GM18511 (cell line): ENCODE measurements at regions not wholly inside any gene's neighbourhood (a gene's known extent, or its start where the extent isn't known, plus 50 kb on each side); places are given as distances from the start of the nearest gene placed in this dataset.
A peak's percentile ranks its signal among the peaks of the same experiment; 100 is the strongest.
"Not testable (repeated sequence)": the region's sequence is repeated elsewhere in the genome, so short reads cannot be mapped to it uniquely, and the experiment has no call there.

Experiments used
- ATAC-seq: cut with Tn5 transposase; IDR thresholded peaks from one replicate; pipeline ENCODE4 v1.9.1; 2021; ENCODE audit warnings: mild to moderate bottlenecking, moderate library complexity; ENCODE audit not compliant: unreplicated experiment

- no peak for ATAC-seq
Measured at GRCh38 chr1:177891809-177892208, 78.0 kb downstream of the SEC16B start.

GRCh38 chr1:177890479-177890878, 79.4 kb downstream of the SEC16B start:
- no peak for ATAC-seq

- ATAC-seq: no peak
Measured at GRCh38 chr1:177884479-177885021, 85.3 kb downstream of the SEC16B start.

GRCh38 chr1:177883581-177883980, 86.3 kb downstream of the SEC16B start:
- no peak for ATAC-seq

- ATAC-seq: no peak
Measured at GRCh38 chr1:177880339-177880891, 89.4 kb downstream of the SEC16B start.

GRCh38 chr1:177877086-177877485, 92.8 kb downstream of the SEC16B start:
- ATAC-seq: no peak

- ATAC-seq: no peak
Measured at GRCh38 chr1:177873238-177873637, 96.6 kb downstream of the SEC16B start.

- ATAC-seq: no peak
Measured at GRCh38 chr1:177872308-177872900, 97.5 kb downstream of the SEC16B start.

- no peak for ATAC-seq
Measured at GRCh38 chr1:177871613-177872307, 98.1 kb downstream of the SEC16B start.

- no peak for ATAC-seq
Measured at GRCh38 chr1:177869586-177869985, 100.3 kb downstream of the SEC16B start.

GRCh38 chr1:177869011-177869410, 100.8 kb downstream of the SEC16B start:
- ATAC-seq: not testable (repeated sequence)

- no peak for ATAC-seq
Measured at GRCh38 chr1:177865807-177866206, 104.1 kb downstream of the SEC16B start.

- no peak for ATAC-seq
Measured at GRCh38 chr1:177864538-177865305, 105.1 kb downstream of the SEC16B start.

GRCh38 chr1:177863796-177864195, 106.1 kb downstream of the SEC16B start:
- ATAC-seq: no peak

GRCh38 chr1:177862916-177863315, 106.9 kb downstream of the SEC16B start:
- ATAC-seq: no peak

GRCh38 chr1:177859572-177859971, 110.3 kb downstream of the SEC16B start:
- ATAC-seq: no peak

GRCh38 chr1:177858332-177858821, 111.5 kb downstream of the SEC16B start:
- no peak for ATAC-seq

- ATAC-seq: no peak
Measured at GRCh38 chr1:177857285-177857684, 112.6 kb downstream of the SEC16B start.

GRCh38 chr1:177854951-177855350, 114.9 kb downstream of the SEC16B start:
- ATAC-seq: no peak

GRCh38 chr1:177849579-177850290, 120.1 kb downstream of the SEC16B start:
- peak; percentile 72 for ATAC-seq

- ATAC-seq: peak; percentile 35
Measured at GRCh38 chr1:177849130-177849529, 120.7 kb downstream of the SEC16B start.
